GM13977 (cell line): ENCODE measurements at regions not wholly inside any gene's neighbourhood (a gene's known extent, or its start where the extent isn't known, plus 50 kb on each side); places are given as distances from the start of the nearest gene placed in this dataset.

Experiments
- DNase-seq: peaks from one replicate; pipeline ENCODE4 v3.0.0; 2012; ENCODE audit warnings: low spot score
- in situ Hi-C: fragments of 300-500 bp; cut with MboI; formaldehyde crosslinking; loops from one replicate; pipeline ENCODE4 v1.12.0; 2022; ENCODE audit warnings: low sequenced_read_pairs, low pct_unique_long_range_greater_than_20kb, mixed read lengths, inconsistent platforms; ENCODE audit not compliant: unreplicated experiment
- TF ChIP-seq, protein P1 (sequence below): IDR thresholded peaks from 2 replicates; pipeline ENCODE4 v1.5.1; 2012; ENCODE audit warnings: mild to moderate bottlenecking, control low read depth; ENCODE audit not compliant: insufficient read depth; ENCODE audit errors: extremely low read depth, missing control alignments

DNA sequence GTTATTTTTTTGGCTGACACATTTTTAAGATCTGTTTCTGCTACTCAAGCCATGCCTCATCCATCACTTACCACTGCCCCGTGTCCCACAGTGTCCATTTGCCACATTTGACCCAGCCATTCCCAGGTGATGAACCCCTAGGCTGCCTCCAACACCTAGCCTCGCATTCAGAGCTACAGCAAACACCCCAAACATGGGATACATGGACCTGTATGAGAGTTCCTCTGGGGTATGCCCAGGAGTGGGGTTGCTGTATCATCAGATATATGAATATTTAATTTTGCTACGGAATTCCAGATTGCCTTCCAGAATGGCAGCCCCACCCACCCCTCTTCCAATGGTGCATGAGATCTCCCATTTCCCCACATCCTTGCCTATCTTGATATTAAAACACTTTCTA, 190.1 kb upstream of the RNF32 start:
- in situ Hi-C loops: loop anchor here (25.0 kb wide), 2 partner anchors 362 to 638 kb away; partner anchors contain the start of gene SHH
- TF ChIP-seq, protein P1, sequence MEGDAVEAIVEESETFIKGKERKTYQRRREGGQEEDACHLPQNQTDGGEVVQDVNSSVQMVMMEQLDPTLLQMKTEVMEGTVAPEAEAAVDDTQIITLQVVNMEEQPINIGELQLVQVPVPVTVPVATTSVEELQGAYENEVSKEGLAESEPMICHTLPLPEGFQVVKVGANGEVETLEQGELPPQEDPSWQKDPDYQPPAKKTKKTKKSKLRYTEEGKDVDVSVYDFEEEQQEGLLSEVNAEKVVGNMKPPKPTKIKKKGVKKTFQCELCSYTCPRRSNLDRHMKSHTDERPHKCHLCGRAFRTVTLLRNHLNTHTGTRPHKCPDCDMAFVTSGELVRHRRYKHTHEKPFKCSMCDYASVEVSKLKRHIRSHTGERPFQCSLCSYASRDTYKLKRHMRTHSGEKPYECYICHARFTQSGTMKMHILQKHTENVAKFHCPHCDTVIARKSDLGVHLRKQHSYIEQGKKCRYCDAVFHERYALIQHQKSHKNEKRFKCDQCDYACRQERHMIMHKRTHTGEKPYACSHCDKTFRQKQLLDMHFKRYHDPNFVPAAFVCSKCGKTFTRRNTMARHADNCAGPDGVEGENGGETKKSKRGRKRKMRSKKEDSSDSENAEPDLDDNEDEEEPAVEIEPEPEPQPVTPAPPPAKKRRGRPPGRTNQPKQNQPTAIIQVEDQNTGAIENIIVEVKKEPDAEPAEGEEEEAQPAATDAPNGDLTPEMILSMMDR: no peak
- DNase-seq: no peak

DNA sequence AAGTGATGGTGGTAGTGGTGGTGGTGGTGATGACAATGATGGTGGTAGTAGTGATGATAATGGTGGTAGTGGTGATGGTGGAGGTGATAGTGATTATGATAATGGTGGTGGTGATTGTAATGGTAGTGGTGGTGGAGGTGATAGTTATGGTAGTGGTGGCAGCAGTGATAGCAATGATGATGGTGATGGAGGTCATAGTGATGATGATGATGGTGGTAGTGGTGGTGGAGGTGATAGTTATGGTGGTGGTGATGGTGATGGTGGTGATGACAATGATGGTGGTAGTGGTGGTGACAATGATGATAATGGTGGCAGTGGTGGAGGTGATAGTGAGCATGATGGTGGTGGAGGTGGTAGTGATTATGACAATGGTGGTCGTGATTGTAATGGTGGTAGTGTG, 191.7 kb upstream of the RNF32 start:
- DNase-seq: no peak
- TF ChIP-seq, protein P1: no peak
- in situ Hi-C loops: no loop called here

DNA sequence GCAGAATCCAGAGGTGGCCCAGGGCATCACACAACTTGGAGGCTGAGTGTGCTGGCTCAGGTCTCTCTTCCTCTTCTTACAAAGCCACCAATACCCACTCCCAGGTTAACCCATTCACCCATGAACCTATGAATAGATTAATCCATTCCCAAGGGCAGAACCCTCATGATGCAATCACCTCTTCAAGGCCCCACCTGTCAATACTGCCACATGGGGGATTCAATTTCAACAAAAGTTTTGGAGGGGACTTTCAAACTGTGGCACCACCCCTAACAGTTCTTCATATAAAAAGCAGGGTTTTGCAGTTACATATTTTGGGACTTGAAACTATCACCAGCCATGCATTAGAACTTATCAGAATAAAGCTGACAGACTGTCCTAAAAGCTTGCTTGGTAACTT, 193.6 kb upstream of the RNF32 start:
- DNase-seq: no peak
- in situ Hi-C loops: no loop called here
- TF ChIP-seq, protein P1: no peak

DNA sequence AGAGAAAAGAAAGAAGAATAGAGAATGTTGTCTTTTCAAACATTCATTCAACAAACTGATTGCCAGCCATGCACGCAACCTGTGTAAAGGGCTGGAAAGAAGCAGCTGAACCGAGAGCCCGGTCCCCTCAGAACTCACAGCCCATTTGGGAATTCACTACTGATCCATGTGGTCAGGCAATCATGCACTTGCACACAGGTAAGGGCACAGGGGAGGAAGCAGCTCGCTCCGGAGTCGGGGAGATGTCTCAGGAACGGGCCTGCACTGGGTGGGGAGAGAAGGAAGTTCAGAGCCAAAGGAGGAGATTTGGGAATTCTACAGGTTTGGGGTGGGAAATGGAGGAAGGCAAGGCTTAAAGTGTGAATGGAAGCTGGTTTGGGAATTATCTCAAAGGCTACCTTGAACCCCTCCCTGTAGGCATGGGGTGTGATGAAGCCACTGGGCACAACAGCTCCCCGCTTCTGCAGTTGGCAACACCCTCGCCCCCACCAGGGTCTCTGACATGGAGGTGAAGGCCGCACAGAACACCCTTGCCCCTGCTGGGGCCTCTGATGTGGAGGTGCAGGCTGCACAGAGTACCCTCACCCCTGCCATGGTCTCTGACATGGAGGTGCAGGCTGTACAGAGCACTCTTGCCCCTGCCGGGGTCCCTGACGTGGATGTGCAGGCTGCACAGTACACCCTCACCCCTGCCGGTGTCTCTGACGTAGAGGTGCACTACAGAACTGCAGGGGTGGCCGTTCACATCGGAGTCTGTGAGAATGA, 194.4 kb upstream of the RNF32 start:
- TF ChIP-seq, protein P1: no peak
- in situ Hi-C loops: no loop called here
- DNase-seq: no peak

DNA sequence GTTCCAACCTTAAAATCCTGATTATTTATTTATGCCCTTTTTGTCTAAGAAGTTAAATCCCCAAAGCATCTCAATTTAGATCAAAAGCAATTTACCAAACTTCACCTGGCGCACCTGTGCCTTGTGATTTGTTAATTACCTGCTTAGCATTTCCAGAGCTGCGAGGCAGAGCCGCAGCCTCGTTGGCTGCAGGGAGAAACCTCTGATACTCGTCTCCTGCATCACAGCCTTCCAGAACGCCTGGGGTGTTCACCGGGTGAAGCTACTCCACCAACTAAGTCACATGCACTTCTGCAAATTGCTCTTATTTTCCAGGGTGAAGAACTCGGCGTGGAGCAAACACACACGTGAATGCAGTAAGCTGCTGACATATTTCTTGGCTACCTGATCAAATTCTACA, 198.1 kb upstream of the RNF32 start:
- TF ChIP-seq, protein P1: no peak
- in situ Hi-C loops: no loop called here
- no peak for DNase-seq

DNA sequence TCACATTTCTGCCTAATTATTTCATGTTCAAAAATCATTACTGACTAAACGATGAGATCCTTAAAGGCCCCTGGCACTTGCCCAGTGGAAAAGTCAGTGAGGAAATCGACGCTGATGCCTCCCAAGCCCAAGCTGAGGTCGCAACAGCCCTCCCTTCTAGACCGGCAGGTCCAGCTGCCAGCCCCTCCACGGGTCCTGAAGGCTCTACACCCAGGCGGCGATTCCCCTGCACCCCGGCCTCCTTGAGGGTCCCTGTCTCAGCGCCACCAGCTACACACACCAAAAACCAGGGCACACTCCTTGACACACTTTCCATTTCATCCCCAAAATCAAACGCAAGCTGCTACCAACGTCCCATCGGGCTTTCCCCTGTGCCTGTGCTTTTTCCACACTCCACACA, 200.1 kb upstream of the RNF32 start:
- DNase-seq: no peak
- in situ Hi-C loops: no loop called here
- TF ChIP-seq, protein P1: no peak
